HG03565 (cell line): ENCODE measurements at regions not wholly inside any gene's neighbourhood (a gene's known extent, or its start where the extent isn't known, plus 50 kb on each side); places are given as distances from the start of the nearest gene placed in this dataset.

ENCODE experiments used
- ATAC-seq: cut with Tn5 transposase; IDR thresholded peaks from one replicate; pipeline ENCODE4 v1.9.1; 2021; ENCODE audit warnings: mild to moderate bottlenecking, moderate library complexity; ENCODE audit not compliant: unreplicated experiment

DNA sequence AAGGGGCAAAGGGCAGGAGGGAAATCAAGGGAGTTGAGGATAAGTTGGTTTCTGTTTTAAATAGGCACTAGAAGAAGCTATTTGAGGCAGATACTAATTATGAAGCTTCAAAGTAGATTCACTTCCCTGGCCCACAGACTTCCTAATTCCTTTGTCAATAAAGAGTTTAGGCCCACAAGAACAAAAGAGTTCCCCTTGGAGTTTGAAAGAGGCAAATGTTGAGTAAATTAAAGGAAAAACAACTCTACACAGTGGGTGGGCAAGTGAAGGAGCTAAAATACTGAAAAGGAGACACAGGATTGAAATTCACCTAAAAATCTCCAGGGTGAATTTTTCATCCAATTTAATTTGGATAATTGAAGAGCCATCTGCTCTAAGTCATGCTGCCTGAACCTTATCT lies 411.7 kb upstream of the RORA start:
- ATAC-seq, result no peak

DNA sequence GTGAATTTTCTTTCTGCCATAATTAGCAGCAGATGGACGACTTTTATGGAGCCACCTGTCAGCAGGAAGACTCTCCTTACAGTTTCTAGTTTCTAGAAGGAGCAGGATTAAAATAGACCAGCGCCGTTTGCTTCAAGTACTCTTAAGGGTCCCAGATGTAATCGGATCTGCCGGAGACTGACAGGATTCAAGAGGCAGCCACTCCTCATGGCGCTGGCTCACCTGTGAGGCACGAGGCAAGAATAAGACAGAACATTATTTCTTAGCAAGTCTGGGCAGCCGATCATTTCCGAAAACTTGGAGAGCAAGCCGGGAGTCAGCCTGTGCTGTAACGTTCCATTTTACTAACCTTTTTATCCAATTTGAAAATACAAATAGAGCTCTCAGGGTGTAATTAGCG lies 410.4 kb upstream of the RORA start:
- ATAC-seq, result no peak

DNA sequence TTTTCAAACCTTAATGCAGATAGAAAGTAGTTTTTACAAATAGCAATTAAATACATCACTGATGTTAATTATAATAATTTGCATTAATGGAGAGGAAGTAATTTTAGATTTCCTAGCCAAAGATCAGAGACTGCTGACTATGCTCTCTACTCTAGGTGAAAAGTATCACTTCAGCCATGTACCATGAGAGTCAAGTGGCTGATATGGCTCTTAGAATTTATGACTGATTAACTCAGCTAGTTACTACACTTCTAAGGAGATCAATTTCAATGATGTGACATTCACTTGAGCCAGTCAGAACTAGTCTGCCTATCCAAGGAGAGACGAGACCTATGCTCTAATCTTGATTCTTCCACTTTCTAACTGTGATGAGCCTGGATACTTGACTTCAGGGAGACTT lies 405.7 kb upstream of the RORA start:
- no peak for ATAC-seq

DNA sequence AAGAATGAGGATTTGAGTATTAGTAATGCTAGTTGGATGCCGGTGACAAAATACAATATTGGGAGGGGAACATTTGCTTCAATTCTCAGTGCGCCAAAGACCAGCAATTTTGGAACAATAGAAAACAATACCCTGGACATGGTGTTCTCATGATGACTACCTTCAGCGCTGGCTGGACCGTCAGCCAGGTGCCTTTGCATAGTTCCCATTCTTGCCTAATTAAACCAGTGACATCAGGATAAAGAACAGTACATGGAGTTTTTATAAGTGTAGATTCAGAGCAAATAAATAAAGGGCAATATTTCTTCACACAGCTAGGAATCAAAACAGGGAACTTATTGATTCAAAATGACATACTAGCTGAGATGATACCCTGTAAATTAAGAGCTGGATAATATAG lies 404.8 kb upstream of the RORA start:
- ATAC-seq, result no peak

DNA sequence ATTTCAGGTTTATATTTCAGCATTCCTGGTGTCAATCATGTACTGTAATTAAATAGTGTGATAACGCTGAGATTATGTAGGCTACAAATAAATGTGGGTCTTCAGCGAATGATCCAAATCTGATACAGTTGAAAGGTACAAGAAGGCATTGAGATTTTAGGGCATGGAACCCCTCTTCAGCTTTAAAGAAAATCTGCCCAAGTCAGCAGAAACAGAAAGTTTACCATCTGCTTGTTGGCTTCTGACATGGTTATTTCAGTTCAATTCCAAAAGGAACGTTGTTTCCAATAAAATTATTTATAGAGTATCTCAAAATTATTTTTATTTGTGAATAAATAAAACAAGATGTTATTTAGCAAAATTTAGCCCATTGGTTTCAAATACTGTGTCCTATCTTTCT lies 400.2 kb upstream of the RORA start:
- no peak for ATAC-seq

DNA sequence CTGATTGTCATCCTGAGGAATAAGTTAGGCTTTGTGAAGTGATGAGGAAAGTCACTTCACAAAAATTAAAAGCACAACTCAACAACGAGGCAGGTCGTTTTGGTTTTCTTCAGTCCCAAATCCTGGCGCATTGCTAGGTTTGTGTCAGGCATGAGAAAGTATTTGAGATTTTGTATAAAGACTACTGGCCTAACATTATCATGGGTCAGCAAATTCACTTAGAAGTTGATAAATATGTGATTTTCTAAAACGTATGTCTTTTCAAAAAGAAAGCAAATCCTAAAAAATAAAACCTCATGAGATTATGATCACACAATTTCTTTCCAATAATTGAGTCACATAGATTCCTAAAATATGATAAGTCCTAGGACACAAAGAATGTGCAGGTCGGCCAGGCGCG lies 395.8 kb upstream of the RORA start:
- no peak for ATAC-seq

DNA sequence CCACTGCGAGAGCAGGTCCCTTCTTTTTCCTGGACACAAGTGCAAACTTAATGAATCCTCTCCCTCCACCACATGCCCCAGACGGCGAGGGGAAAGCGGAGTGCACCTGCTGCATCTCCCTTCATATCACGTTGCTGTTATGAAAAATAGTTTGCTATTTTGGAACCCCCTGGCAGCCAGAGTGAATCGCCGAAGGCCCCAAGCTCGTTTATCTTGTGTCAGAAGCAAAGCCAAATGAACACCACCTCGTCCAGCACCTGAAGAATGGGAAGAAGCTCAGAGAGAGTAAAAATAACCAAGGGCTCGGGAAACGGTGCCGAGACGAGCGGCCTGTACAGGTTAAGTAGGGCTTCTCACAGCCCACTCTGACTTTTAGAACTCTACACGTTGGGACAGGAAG lies 394.6 kb upstream of the RORA start:
- ATAC-seq, result no peak

DNA sequence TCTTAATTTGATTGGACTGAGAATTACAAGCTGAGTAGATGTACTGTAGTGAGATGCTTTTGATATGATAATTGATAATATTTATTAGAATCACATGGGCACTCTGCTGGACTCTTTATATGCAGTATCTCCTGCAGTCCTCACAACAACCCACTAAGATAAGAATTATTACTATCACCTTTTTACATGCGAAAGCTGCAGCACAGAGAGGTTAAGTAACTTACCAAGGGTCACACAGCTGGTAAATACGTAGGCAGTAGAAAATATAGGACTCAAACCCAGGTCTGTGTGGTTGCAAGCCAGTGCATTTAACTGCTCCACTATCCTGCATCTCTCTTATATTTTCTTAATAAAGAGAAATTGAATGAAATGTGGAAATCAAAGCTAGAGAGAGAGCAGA lies 392.8 kb upstream of the RORA start:
- ATAC-seq, result no peak

DNA sequence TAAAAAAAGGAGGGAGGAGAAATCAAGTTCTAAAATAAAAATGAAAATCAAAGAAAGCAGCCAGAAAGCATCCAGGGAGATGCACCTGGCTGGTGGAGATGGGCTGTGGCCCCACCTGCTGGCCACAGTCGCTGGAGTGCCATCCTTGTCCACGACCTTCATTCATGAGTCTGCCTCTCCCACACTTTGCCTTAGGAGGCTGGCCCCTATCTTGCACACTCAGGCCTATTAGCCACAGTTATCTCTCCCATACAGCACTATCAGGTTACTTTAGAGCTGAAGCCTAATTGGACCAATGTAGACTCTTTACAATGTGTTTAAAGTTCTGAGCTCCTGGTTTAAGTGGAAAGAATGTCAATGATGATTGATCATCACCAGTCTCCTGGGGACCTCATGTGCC lies 392.0 kb upstream of the RORA start:
- no peak for ATAC-seq

DNA sequence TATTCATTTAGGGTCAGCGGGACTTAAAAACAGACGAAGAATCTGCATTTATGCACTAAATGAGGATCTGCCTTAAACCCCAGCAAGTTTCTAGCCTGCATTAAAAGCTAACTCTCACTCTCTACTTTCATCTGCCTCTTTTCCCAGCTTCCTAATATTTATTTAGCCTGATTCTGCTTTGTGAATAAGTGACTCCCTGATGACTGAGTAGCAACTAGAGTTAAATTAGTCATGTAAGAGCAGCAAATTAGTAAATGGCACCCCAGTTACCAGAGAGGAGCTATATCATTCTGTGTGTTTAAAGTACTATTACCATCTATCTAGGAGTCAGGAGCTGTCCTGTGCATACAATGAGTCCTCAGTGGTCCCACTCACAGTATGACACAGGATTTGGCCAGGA lies 391.0 kb upstream of the RORA start:
- ATAC-seq, result no peak

DNA sequence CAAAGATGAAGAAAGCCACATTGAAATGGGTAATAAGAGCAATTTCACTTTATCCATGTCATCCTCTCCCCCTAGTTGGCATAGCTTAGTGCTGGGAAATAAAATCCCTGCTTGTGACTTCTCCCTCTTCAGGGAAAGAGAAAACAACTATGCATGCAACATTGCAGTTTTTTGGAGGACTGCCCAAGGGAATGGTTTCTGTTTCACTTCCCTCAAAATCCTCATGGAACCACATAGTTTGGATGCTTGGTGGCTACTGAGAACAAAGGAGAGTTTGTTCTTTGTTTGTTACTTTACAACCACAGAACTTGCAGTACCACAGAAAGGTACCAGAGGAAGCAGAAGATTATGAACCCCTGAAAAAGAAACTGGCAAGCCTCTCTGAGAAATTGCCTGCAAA lies 384.6 kb upstream of the RORA start:
- no peak for ATAC-seq

DNA sequence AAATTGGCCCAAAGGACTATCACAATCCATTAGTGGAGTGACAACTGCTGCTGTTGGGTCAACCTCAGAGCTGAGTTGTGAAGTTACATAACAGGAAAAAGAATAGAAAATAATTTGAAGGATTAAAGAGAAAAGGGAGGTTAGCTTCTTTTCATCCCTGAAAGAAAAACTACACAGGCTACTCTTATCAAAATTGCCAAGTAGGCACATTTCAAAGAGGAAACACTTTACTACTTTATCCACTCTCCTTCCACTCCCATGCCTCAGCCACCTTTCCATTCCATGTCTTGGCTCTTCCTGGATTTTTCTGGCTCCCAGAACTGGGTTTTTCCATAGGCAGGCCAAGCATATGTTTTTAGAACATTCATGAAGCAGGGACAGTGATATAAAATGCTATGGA lies 384.0 kb upstream of the RORA start:
- no peak for ATAC-seq

DNA sequence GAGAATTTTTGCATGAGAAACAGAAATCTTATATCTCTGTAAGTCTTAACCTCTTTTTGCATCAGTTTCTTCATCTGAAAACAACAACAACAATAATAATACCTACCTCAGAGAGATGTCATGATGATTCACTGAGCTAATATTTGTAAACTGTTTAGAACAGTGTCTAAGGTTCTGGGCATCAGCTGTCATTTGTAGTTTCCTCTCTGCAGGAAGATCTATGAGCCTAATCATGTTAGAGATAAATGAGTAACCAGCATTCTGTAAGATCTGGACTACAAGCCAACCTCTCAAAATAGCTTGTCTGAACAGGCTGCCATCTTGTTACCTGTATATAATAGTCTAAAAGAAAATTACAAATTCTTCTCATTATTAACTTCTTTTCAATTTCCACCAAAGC lies 383.0 kb upstream of the RORA start:
- ATAC-seq, result no peak

DNA sequence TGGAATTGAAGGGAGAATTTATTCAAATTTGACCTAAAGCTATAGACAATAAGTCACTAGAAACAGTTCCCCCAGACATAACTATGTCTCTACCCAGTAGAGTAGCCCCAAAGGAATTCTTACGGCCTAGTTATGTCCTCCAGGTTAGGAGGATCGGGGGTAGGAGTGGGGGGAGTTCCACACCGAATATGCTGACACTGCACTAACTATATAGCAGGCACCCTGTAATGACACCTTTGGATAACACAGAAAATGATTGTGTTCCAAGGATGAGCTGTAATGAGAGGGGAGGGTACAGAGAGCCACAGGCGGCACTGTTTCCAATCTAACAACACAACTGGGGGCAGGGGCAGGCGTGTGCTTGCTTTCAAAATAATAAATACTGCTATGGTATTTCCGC lies 376.2 kb upstream of the RORA start:
- ATAC-seq, result no peak

DNA sequence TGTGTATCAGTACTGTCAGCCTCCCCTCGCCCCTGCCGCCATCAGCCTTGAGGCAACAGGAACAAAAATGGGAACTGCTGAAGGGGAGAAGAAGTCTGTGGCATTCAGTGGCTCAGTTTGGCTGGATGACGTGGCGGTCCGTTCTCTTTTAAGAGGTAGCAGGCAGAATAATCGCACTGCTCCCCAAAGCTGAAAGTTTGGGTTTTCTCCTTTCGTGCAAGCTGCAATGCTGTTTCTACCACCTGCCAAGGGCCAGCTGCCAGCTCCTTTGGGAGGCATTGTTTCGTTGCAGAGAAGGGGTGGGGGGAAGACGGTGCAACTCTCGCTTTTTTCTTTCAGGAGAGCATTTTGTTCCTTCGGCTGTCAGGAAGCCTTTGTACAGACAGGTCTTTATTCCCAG lies 369.6 kb upstream of the RORA start:
- ATAC-seq, result no peak

DNA sequence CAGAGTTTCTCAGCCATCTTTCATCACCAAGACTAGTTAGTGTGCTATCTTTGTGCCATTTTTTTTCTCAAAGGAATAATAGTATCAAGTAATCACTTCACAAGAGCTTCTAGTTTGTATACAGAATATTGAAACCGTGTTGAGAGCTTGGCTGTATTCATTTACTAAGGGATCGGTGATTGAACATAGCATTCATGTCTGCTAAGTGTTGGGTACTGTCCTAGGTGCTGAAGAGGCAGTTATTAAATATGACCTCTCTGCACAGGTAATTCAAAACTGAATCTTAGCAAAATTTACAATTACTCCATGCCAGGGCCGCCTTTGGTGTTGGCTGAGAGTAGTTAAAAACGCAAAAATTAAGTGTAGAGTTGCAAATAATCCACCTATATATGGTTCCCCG lies 355.3 kb upstream of the RORA start:
- ATAC-seq, result no peak

DNA sequence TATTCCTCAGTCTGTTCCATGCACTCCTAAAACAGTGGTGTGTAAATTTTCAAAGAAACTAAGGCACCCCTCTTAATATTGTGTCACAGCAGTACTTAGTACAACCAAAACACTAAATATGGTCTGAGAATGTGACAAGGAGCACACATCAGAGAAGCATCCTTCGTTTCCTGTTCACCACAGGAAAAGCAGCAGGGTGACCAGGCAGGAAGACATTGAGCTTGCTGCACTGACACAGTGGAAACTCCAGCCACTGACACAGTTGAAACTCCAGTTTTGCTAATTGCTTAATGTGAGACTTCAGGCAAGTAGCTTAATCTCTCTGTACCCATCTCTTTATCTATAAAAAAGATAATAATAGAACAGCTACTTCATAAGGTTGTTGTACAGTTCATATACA lies 353.0 kb upstream of the RORA start:
- no peak for ATAC-seq

DNA sequence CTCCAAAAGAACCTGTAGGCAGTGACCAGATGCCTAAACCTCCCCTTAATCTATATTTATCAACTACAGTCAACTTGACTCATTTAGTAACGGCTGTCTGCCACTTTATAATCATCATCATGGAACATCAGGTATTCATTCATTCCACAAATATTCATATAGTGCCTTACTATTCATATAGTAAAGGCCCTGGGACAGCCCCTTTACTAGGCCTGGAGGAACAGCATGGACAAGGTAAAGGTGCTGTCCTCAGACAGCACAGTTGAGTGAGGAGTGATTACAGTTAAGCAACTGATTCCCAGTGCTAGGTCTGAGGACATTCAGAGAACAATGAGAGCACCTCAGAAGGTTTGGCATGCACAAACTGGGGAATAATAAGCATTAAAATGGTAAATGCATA lies 346.5 kb upstream of the RORA start:
- ATAC-seq, result no peak

DNA sequence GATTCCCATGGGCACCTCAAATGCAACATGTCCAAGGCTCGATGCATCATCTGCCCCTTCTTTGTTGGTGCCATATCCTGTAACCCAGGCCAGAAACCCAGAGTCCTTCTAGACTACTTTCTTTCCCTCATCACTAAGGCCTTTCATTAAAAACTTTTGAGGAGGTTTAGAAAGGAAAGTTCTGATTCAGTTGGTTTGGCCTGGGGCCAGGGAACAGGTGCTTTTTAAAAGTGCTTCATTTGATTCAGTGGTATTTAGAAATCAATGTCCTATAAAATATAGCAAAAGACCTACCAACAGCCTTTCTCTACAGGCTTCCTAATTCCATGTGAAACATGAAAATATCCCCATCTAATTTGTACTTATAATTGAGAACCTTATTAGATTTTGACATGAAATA lies 341.9 kb upstream of the RORA start:
- no peak for ATAC-seq

DNA sequence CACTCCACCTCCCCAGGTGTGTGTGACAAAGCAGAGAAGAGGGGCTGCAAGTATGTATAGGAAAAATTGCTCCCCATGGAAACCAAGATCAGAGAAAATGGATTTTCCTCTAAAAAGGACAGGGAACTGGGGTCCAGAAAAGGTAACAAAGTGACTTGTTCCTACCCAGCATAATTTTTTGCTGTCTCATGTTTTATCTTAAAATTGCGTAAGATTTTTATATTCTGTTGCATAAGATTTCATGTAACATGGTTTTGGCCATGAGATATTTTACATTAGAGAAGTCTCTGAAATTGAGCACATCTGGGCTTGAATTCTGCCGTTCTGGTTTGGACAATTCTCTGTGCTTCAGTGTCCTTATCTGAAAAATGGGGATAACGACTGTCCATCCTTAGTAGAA lies 335.7 kb upstream of the RORA start:
- no peak for ATAC-seq

DNA sequence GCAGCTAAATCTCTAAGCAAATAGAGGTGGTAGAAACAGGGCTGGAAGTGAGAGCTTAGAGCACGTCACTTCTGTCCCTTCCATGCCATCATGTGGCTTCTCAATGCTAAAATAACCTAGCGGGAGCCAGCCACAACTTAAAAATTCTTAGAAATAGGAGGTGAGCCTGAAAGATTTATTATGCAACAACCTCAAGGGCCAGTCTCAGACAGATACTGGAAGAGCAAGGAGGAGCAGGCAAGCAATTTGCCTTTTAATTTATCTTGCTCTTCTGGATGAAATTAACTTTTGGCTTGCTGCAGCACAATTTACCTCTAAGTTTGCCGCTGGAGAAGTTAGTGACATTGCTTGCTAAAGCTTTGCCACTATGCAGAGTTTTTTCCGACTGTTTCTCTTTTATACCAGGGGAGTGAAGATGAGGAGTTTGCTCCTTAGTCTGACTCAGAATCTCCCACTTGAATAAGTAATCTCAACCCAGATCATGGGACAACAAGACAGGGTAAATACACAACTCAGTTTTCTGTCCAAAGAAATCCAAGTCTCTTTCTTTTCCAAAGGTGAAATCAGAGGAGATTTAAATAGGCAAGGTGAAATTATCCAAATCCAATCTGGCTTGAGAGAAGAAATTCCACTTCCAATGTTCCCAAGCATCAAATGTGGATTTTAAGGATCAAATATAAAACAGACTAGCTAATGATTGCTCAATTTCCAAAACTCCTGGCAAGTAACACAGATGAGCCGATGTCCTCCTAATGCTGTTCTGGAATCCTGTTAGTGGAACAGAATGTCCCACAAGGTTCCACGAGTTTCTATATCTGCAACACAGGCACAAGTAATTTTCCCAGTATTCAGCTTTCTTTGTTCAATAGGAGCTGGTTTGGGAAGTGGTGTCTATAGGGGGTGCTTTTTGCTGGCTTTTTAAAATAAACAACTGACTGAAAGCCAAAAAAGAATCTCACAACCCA lies 329.4 kb upstream of the RORA start:
- no peak for ATAC-seq

DNA sequence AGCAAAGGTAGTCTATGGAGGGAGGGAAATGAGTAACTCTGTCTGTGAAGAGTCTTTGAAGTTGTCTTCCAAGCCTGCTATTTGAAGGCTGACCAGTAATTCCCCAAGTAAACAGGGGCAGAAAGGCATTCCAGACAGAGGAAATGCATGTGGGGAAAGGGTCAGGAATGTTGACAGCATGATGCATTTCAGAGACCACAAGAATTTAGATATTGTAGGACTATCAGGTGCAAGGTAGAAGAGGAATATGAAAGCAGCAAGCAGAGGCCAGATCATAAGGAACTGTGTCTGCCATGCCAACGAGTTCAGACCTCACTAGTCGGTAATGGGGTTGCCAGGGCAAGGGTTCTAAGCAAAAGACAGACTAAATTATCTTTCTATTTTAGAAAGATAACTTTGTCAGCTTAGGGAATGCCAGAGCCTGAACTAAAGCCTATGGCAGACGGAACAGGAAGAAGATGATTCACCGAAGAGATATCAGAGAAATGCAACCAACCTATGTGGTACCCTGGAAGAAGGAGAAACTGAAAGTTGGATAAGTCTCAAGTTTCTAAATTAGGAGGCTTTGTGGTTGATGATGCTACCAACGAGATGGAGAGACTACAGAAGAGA lies 327.0 kb upstream of the RORA start:
- no peak for ATAC-seq

DNA sequence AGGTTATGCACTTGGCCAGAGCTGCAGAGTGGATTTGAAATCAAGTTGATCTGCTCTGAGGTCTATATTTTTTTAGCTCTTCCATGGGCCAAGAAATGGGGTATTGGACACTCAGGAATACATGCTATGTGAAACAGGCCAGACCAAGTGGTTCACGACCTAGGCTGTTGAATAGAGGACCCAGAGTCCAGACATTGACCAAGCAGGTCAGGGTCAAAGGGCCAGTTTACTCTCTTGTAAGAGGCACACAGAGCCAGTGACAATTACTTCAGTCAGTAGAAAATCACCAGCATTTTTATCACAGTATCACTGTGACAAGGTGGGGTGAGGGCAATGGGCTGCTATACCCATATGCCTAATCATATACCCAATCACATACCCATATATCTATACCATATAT lies 320.6 kb upstream of the RORA start:
- ATAC-seq, result no peak
